ENCODE measurements at regions not wholly inside any gene's neighbourhood (a gene's known extent, or its start where the extent isn't known, plus 50 kb on each side); places are given as distances from the start of the nearest gene placed in this dataset.

GRCh38 chr4:123256901-123257300 lies 139.7 kb upstream of the SPRY1 start:
- POLR2A ChIA-PET (ENCODE audit: unreplicated experiment): no interaction called here
- H2BK5ac ChIP-seq (ENCODE audit: low read depth, low read length, poor library complexity, severe bottlenecking): no peak overlapping the region
- no peak overlapping the region for H3K14ac ChIP-seq (replicated peaks; ENCODE audit: low read depth, low read length)
- H3K56ac ChIP-seq (ENCODE audit: extremely low read depth, insufficient read depth, low read length): no peak overlapping the region
- no peak overlapping the region for H4K8ac ChIP-seq (ENCODE audit: low read depth in 2 of 2, low read length in 2 of 2)
- 0 out of 2 replicates have a peak, but pooled peaks cover 3% of the 10 kb centered on the region for H3K9me1 ChIP-seq (ENCODE audit: insufficient read depth, low read length)
- TF ChIP-seq RAD21 (IDR thresholded peaks at IDR 0.05; ENCODE audit: low read length) (no peak), RCOR1 (IDR thresholded peaks at IDR 0.05; ENCODE audit: insufficient replicate concordance, low read length) (no peak), CHD1 (IDR thresholded peaks at IDR 0.05; ENCODE audit: low read depth, low read length) (no peak), POLR2A (IDR thresholded peaks at IDR 0.05; ENCODE audit: low read depth, low read length) (no peak), MAZ (IDR thresholded peaks at IDR 0.05; ENCODE audit: borderline replicate concordance, low read depth, low read length) (no peak), SMC3 (IDR thresholded peaks at IDR 0.05; ENCODE audit: low read depth, low read length) (no peak), CEBPB (IDR thresholded peaks at IDR 0.05; ENCODE audit: low read depth, low read length) (no peak), MXI1 (IDR thresholded peaks at IDR 0.05; ENCODE audit: borderline replicate concordance, low read depth, low read length) (no peak), ELK1 (IDR thresholded peaks at IDR 0.05; ENCODE audit: borderline replicate concordance, low read depth, low read length) (no peak), NFE2L2 (IDR thresholded peaks at IDR 0.05; ENCODE audit: low read depth, low read length) (no peak)
- TF ChIP-seq, protein P1, sequence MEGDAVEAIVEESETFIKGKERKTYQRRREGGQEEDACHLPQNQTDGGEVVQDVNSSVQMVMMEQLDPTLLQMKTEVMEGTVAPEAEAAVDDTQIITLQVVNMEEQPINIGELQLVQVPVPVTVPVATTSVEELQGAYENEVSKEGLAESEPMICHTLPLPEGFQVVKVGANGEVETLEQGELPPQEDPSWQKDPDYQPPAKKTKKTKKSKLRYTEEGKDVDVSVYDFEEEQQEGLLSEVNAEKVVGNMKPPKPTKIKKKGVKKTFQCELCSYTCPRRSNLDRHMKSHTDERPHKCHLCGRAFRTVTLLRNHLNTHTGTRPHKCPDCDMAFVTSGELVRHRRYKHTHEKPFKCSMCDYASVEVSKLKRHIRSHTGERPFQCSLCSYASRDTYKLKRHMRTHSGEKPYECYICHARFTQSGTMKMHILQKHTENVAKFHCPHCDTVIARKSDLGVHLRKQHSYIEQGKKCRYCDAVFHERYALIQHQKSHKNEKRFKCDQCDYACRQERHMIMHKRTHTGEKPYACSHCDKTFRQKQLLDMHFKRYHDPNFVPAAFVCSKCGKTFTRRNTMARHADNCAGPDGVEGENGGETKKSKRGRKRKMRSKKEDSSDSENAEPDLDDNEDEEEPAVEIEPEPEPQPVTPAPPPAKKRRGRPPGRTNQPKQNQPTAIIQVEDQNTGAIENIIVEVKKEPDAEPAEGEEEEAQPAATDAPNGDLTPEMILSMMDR (conservative IDR thresholded peaks at IDR 0.05; ENCODE audit: low read depth, low read length): no peak
- no peaks in the 10 kb centered on the region for H4K20me1 ChIP-seq (ENCODE audit: insufficient read depth, low read length)
- H2BK120ac ChIP-seq (ENCODE audit: low read depth, low read length): no peak overlapping the region
- in situ Hi-C loops (cut with MboI; ENCODE audit: low sequenced_read_pairs) (no loop called here), intact Hi-C loops (cut with micrococcal nuclease) (no loop called here), dilution Hi-C loops (cut with HindIII; ENCODE audit: low sequenced_read_pairs, unreplicated experiment) (no loop called here)
- H2AK9ac ChIP-seq (replicated peaks; ENCODE audit: low read depth, low read length, poor library complexity): no peak overlapping the region
- H4K91ac ChIP-seq (ENCODE audit: insufficient read depth, low read depth, low read length): no peak overlapping the region
- H3K23ac ChIP-seq (ENCODE audit: low read depth, low read length): no peak overlapping the region
- no peak overlapping the region for H2AK5ac ChIP-seq (ENCODE audit: low read depth, low read length)
- H3K4me2 ChIP-seq (ENCODE audit: low read depth, low read length): no peak overlapping the region
- peaks cover 2% of the 10 kb centered on the region for H3K4me1 ChIP-seq (ENCODE audit: control insufficient read depth, insufficient read depth, low read length)
- no peaks in the 10 kb centered on the region for H3K27me3 ChIP-seq (ENCODE audit: control insufficient read depth, insufficient read depth, low read length)
- H3K4me3 ChIP-seq (ENCODE audit: insufficient read depth, low read depth, low read length): no peak overlapping the region
- H3K36me3 ChIP-seq (ENCODE audit: control insufficient read depth, insufficient read depth, low read length): no peaks in the 10 kb centered on the region
- ATAC-seq (ENCODE audit: low read depth) (no peak), DNase-seq (no peak)
- H2BK15ac ChIP-seq (ENCODE audit: low read depth, low read length): no peak overlapping the region
- no peaks in the 10 kb centered on the region for H3K79me1 ChIP-seq (ENCODE audit: low read depth in 1 of 2, low read length in 2 of 2)
- CTCF ChIA-PET: no interaction called here
- no peak overlapping the region for H3K4ac ChIP-seq (ENCODE audit: low read depth, low read length)
- no peak overlapping the region for H3K9ac ChIP-seq (ENCODE audit: low read depth, low read length)
- H2AFZ ChIP-seq (replicated peaks; ENCODE audit: low read length, poor library complexity): no peak overlapping the region
- no CpG with 5 or more reads among the region's 4 CpGs for WGBS, 2 experiments (ENCODE audit: extremely low coverage in 2 of 2, insufficient read length in 1 of 2)
- H4K5ac ChIP-seq (ENCODE audit: low read depth, low read length): no peak overlapping the region
- H3K9me3 ChIP-seq (ENCODE audit: control insufficient read depth, insufficient read depth, low read length): no peaks in the 10 kb centered on the region
- no TSS peak for BruUV-seq (replicated peaks)
- H3K18ac ChIP-seq (ENCODE audit: low read depth, low read length): no peak overlapping the region
- no peak overlapping the region for H2BK20ac ChIP-seq (ENCODE audit: low read depth, low read length)
- H3K27ac ChIP-seq (ENCODE audit: insufficient read depth, low read length): no peak overlapping the region
